HepG2 (cell line): ENCODE measurements at regions not wholly inside any gene's neighbourhood (a gene's known extent, or its start where the extent isn't known, plus 50 kb on each side); places are given as distances from the start of the nearest gene placed in this dataset.

ENCODE experiments used
- ATAC-seq: fragments of 200-7000 bp; cut with Tn5 transposase; 3 replicates; pipeline ENCODE4 v1.9.1; 2020; ENCODE audit warnings: mild to moderate bottlenecking, moderate library complexity
- BruUV-seq: library from RNA; stranded (reverse); fragments of 400-500 nt; replicated peaks from 2 replicates; lab custom pipeline; 2021; lab: Mats Ljungman, UMichigan
- CTCF ChIA-PET: fragments of 300-600 bp; formaldehyde crosslinking; extraction: SDS; loops from one replicate; lab custom pipeline; 2021; ENCODE audit warnings: low total read pairs, inconsistent platforms, low intra/inter-chr PET ratio; lab: Yijun Ruan, JAX
- POLR2A ChIA-PET: fragments of 350-600 bp; sonication (Branson Sonifier 250); formaldehyde crosslinking; loops from one replicate; lab custom pipeline; 2020; ENCODE audit warnings: antibody characterized with exemption, inconsistent platforms; lab: Yijun Ruan, JAX
- DNase-seq: peaks from one replicate; pipeline ENCODE4 v3.0.0-alpha.2; 2015; ENCODE audit warnings: low spot score
- FAIRE-seq: peaks from 3 replicates; lab custom pipeline; 2011; peaks lifted over from hg19 to GRCh38; lab: Jason Lieb, UNC
- H2AFZ ChIP-seq: one replicate; pipeline ENCODE4 v1.6.1; 2011; ENCODE audit warnings: low read length, inconsistent platforms
- H3K27ac ChIP-seq: fragments of 300-600 bp; 3 replicates; pipeline ENCODE4 v1.8.0; 2011; ENCODE audit warnings: mixed run types, mild to moderate bottlenecking, mixed read lengths, low read length, inconsistent platforms; ENCODE audit not compliant: insufficient read depth; ENCODE audit errors: extremely low read length
- H3K27me3 ChIP-seq, 2 experiments: fragments of 200-600 bp in 1 of 2; 2 replicates in 1 of 2; 3 replicates in 1 of 2; pipeline versions ENCODE4 v1.6.0 to v1.8.0; 2011; ENCODE audit warnings: low read length in 2 of 2, mild to moderate bottlenecking in 2 of 2, moderate library complexity in 2 of 2, inconsistent platforms in 1 of 2; ENCODE audit not compliant: insufficient read depth in 2 of 2, control insufficient read depth in 1 of 2
- H3K36me3 ChIP-seq, 2 experiments: fragments of 200-600 bp in 1 of 2; replicated peaks in 1 of 2; 2 replicates in 1 of 2; 3 replicates in 1 of 2; pipeline versions ENCODE4 v1.5.1 to v1.8.0; 2011; ENCODE audit warnings: low read length in 2 of 2, inconsistent platforms in 1 of 2; ENCODE audit not compliant: insufficient read depth in 2 of 2, control insufficient read depth in 1 of 2
- H3K4me1 ChIP-seq: 2 replicates; pipeline ENCODE4 v1.5.1; 2012; ENCODE audit warnings: low read length, inconsistent platforms; ENCODE audit not compliant: insufficient read depth
- H3K4me2 ChIP-seq: 2 replicates; pipeline ENCODE4 v1.6.0; 2011; ENCODE audit warnings: low read depth, low read length, inconsistent platforms
- H3K4me3 ChIP-seq, 3 experiments: fragments of 200-600 bp in 1 of 3; sonication (generic), shearing (Covaris generic) in 1 of 3; replicated peaks in 1 of 3; 2 replicates each; pipeline ENCODE4 v1.5.1; 2011 to 2016; ENCODE audit warnings: low read length in 3 of 3, inconsistent platforms in 2 of 3, low read depth in 2 of 3, mild to moderate bottlenecking in 2 of 3, control low read depth in 1 of 3, mixed read lengths in 1 of 3; ENCODE audit not compliant: insufficient read depth in 1 of 3
- H3K79me2 ChIP-seq: one replicate; pipeline ENCODE4 v1.6.1; 2011; ENCODE audit warnings: low read length, inconsistent platforms; ENCODE audit not compliant: insufficient read depth
- H3K9ac ChIP-seq: 2 replicates; pipeline ENCODE4 v1.6.0; 2011; ENCODE audit warnings: mild to moderate bottlenecking, low read depth, low read length, inconsistent platforms; ENCODE audit not compliant: insufficient read depth
- H3K9me3 ChIP-seq: 2 replicates; pipeline ENCODE4 v1.5.1; 2012; ENCODE audit warnings: mild to moderate bottlenecking, low read length
- H4K20me1 ChIP-seq: 2 replicates; pipeline ENCODE4 v1.6.0; 2011; ENCODE audit warnings: inconsistent platforms, mild to moderate bottlenecking, low read length, moderate library complexity; ENCODE audit not compliant: insufficient read depth
- GFI1 ChIP-seq: sonication (generic); formaldehyde crosslinking; IDR thresholded peaks from 2 replicates; pipeline ENCODE4 v1.5.0; 2020; ENCODE audit warnings: missing genetic modification reagents, mild to moderate bottlenecking, borderline replicate concordance
- HMGXB4 ChIP-seq, 2 experiments: sonication (generic) in 1 of 2; formaldehyde crosslinking in 1 of 2; IDR thresholded peaks; 2 replicates each; pipeline versions ENCODE4 v1.4.0 to v1.6.1; 2018 to 2020; ENCODE audit warnings: missing genetic modification reagents in 2 of 2, borderline replicate concordance in 1 of 2, low read depth in 1 of 2, mild to moderate bottlenecking in 1 of 2, missing biosample characterization in 1 of 2
- NR1H2 ChIP-seq: sonication (generic); formaldehyde crosslinking; IDR thresholded peaks from 2 replicates; pipeline ENCODE4 v1.8.1; 2022; ENCODE audit warnings: low read depth, missing genetic modification reagents, borderline replicate concordance
- RBFOX2 ChIP-seq: fragments of 200-400 bp; formaldehyde crosslinking; IDR thresholded peaks from 2 replicates; pipeline ENCODE4 v1.6.1; 2017; ENCODE audit warnings: low read depth, mild to moderate bottlenecking, low read length
- SKI ChIP-seq: fragments of 450-650 bp; IDR thresholded peaks from one replicate; pipeline ENCODE4 v1.6.1; 2018; ENCODE audit warnings: mild to moderate bottlenecking; ENCODE audit not compliant: partially characterized antibody
- TOPORS ChIP-seq: sonication (generic); formaldehyde crosslinking; IDR thresholded peaks from 2 replicates; pipeline ENCODE4 v1.8.0; 2023; ENCODE audit warnings: mild to moderate bottlenecking, missing genetic modification reagents
- WGBS: methylation state at CpG from one replicate; pipeline ENCODE4 v1.1.6; 2017; ENCODE audit warnings: low lambda C conversion rate; 5-methylcytosine and 5-hydroxymethylcytosine counted together
- in situ Hi-C: cut with HindIII; loops from 2 replicates; pipeline ENCODE4 v1.10.0; 2017; ENCODE audit warnings: low pct_unique_long_range_greater_than_20kb; ENCODE audit not compliant: extremely low pct_ligation_motif_present
- intact Hi-C: fragments of 100-400 bp; cut with micrococcal nuclease; formaldehyde crosslinking; loops from one replicate; pipeline ENCODE4 v1.10.0; 2022; ENCODE audit not compliant: unreplicated experiment
- TF ChIP-seq, protein P1 (sequence below): sonication (generic); formaldehyde crosslinking; IDR thresholded peaks from 2 replicates; pipeline ENCODE4 v1.4.0; 2020; ENCODE audit warnings: missing genetic modification reagents

DNA sequence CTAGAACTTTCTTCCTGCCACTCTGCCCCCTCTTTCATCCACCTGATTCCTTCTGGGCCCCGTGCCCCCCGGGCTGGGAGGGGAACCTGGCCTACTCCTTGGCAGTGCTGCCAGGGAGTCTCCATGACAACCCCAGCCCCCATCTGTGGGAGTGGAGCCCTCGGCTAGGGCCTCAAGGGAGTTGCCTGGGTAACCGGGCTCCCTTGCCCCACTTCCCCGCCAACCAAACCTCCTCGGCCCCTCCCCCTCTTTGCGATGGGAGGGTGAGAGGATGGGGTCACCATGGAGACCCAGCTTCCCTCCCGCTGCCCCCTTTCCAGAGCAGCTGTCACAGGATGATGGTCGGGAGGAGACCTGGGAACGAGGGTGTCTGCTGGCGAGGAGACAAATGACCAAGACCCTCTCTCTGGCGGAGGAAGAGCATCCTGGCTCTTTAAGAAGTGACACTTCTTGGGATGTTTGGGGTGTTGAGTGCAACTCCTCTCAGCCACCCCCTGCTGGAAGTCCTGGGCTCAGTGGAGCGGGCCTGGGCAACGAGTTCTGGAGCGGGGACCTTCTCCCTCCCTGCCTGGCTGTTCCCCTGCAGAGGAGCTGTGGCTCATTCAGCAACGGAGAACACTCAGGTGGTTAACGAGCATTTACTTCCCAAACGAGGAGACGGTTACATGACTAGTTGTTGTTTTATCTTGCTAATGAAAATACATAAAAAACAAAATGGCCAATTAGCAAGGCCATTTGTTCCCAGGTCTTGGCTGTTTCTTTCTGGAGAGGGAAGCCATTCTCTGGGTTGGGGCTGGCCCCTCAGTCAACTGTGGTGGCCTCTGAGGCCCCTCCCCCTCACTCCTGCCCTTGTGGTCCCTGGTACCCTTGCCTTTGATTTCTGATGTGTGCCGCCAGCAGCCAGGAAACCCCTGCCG, 82.8 kb downstream of the UBIAD1 start:
- H3K4me1 ChIP-seq: no peaks in the 10 kb centered on the region
- FAIRE-seq (no peak), ATAC-seq (no peak), DNase-seq (no peak)
- peaks cover 4 to 49% of the 10 kb centered on the region in 2 experiments; a peak in 4 of 5 replicates for H3K27me3 ChIP-seq
- H2AFZ ChIP-seq: no peak overlapping the region
- H3K36me3 ChIP-seq: no peaks in the 10 kb centered on the region
- no peak overlapping the region for H3K4me2 ChIP-seq
- ChIA-PET POLR2A (no interaction called here), CTCF (no interaction called here)
- H3K4me3 ChIP-seq: no peak overlapping the region
- H3K79me2 ChIP-seq: no peaks in the 10 kb centered on the region
- 18% methylated on average over 15 of the region's 21 CpGs for WGBS
- H3K9ac ChIP-seq: no peak overlapping the region
- H4K20me1 ChIP-seq: no peaks in the 10 kb centered on the region
- TF ChIP-seq NR1H2 (CRISPR knock-in tag) (no peak), SKI (no peak), TOPORS (CRISPR knock-in tag) (no peak), RBFOX2 (no peak), GFI1 (no peak), HMGXB4 (CRISPR knock-in tag; IDR thresholded peaks at IDR 0.05; ENCODE audit: borderline replicate concordance in 1 of 2, low read depth in 1 of 2) (no peak)
- TF ChIP-seq, protein P1, sequence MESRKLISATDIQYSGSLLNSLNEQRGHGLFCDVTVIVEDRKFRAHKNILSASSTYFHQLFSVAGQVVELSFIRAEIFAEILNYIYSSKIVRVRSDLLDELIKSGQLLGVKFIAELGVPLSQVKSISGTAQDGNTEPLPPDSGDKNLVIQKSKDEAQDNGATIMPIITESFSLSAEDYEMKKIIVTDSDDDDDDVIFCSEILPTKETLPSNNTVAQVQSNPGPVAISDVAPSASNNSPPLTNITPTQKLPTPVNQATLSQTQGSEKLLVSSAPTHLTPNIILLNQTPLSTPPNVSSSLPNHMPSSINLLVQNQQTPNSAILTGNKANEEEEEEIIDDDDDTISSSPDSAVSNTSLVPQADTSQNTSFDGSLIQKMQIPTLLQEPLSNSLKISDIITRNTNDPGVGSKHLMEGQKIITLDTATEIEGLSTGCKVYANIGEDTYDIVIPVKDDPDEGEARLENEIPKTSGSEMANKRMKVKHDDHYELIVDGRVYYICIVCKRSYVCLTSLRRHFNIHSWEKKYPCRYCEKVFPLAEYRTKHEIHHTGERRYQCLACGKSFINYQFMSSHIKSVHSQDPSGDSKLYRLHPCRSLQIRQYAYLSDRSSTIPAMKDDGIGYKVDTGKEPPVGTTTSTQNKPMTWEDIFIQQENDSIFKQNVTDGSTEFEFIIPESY: no peak
- no peak overlapping the region for H3K27ac ChIP-seq
- no peaks in the 10 kb centered on the region for H3K9me3 ChIP-seq
- intact Hi-C loops: no loop called here
- no TSS peak for BruUV-seq
- in situ Hi-C loops: no loop called here
